HG03342 (cell line): ENCODE measurements at regions not wholly inside any gene's neighbourhood (a gene's known extent, or its start where the extent isn't known, plus 50 kb on each side); places are given as distances from the start of the nearest gene placed in this dataset.

ENCODE experiments used
- ATAC-seq: cut with Tn5 transposase; IDR thresholded peaks from one replicate; pipeline ENCODE4 v1.9.1; 2021; ENCODE audit warnings: mild to moderate bottlenecking, moderate library complexity; ENCODE audit not compliant: unreplicated experiment

- ATAC-seq, result no peak
These were observed 288.9 kb upstream of the KLF6 start for GRCh38 chr10:4073912-4074311.

GRCh38 chr10:4070921-4071660, 286.1 kb upstream of the KLF6 start:
- no peak for ATAC-seq

DNA sequence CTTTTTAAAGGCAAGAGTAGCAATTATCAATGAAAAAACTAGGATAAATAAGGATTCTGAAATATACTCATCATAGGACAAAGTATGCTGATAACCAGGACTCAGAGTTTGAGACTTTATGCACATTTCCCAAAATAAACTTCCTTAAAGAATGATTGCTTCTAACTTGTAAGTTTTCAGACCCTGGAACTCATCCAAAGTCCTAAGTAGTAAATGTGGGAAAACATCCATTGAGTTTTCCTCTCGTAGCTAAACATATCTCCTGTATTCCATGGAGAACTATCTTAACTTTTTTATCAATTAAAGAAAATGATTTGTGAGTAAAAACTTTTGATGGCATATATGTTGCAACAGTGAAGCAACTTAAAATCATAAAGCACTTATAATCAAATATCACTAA, 285.2 kb upstream of the KLF6 start:
- ATAC-seq, result no peak

GRCh38 chr10:4069491-4069890, 284.5 kb upstream of the KLF6 start:
- ATAC-seq, result no peak

- ATAC-seq, result no peak
These were observed 283.6 kb upstream of the KLF6 start for GRCh38 chr10:4068629-4069028.

- peak; percentile 20 for ATAC-seq
These were observed 283.0 kb upstream of the KLF6 start for GRCh38 chr10:4067931-4068561.

DNA sequence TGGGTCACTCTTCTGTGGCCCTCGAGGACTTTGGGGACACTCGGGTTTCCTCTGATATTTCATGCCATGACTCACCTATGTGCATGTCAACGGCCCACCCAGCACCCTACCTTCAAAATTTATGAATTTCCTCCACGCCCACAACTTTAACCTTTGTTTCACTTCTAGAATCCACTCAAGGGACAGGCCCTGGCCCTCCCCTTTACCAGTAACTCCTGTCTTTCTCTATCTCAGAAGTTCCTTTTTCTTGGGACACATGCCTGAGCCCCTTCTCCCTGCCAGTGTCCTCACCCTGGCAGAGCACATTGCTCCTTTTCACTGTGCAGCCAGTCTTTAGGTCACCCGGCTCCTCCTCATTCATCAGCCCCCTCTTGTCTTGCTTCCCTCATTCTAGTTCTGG, 282.5 kb upstream of the KLF6 start:
- ATAC-seq, result peak; percentile 66

- ATAC-seq, result no peak
These were observed 281.8 kb upstream of the KLF6 start for GRCh38 chr10:4066581-4067390.

GRCh38 chr10:4064489-4064888, 279.5 kb upstream of the KLF6 start:
- ATAC-seq, result no peak

DNA sequence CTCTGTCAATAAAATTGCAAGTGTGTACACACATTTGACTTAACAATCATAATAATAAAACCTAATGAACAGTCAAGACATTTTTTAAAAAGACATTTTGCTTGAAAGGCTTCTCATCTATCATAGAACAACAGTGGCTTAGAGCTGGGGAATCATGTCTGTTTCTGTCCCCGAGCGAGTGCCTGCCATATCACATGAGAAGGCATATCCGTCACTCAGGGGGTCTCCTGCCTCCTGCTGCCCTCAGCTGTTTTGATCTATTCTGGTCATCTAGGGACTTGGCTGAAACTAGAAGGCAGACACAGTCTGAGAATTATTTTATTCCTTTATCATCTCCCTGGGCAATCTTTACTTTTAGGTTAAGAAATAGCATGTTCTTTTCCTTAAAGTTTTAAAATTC, 278.7 kb upstream of the KLF6 start:
- no peak for ATAC-seq

GRCh38 chr10:4062751-4063150, 277.7 kb upstream of the KLF6 start:
- ATAC-seq, result no peak

- ATAC-seq, result no peak
These were observed 277.1 kb upstream of the KLF6 start for GRCh38 chr10:4062072-4062471.

DNA sequence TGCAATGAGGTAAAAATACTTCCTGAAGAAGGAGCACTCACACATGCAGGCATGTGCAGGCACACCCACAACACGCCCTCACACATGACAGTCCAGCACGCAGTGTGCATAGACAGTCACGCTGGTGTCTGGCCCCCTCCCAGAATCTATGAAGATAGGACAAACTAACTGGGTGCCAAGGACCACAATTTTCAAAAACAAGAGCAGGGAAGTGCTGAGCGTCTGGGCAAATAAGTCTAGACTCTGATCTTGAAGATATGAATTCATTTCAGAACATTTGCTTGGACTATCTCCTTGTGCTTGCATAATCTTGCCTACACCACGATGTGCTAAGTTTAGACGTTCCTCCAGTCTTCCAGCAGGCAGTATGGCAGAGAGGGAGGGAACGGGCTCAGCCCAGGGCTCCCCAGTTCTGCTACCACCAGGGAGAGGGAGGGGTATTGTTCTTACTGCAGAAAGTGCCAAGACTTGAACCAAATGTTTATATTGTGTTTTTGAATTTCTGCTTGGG, 276.5 kb upstream of the KLF6 start:
- ATAC-seq, result no peak

- ATAC-seq, result no peak
These were observed 274.6 kb upstream of the KLF6 start for GRCh38 chr10:4059471-4060138.

DNA sequence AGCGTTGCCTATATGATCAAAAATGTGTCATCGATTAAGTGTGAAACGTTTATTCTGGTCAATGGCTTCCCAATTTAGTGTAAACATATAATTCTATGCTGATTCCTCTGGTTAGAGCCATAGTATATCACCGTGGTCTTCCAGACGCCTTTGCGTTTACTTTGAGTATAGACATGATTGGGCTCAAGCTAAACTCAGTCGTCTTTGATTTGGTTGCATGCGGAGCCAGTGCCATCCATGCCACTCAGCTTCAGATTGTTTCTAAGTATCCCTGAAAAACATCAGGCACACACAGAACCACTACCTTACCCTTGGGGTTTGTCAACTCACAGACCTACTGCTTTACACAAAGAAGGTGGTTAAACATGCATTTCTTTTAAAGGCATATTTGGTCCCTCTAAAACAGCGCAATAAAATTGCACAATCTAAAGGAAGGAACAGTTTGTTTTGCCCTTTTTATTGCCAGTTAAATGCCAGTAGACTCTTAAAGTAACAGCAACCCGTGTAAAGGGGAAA, 273.6 kb upstream of the KLF6 start:
- no peak for ATAC-seq

DNA sequence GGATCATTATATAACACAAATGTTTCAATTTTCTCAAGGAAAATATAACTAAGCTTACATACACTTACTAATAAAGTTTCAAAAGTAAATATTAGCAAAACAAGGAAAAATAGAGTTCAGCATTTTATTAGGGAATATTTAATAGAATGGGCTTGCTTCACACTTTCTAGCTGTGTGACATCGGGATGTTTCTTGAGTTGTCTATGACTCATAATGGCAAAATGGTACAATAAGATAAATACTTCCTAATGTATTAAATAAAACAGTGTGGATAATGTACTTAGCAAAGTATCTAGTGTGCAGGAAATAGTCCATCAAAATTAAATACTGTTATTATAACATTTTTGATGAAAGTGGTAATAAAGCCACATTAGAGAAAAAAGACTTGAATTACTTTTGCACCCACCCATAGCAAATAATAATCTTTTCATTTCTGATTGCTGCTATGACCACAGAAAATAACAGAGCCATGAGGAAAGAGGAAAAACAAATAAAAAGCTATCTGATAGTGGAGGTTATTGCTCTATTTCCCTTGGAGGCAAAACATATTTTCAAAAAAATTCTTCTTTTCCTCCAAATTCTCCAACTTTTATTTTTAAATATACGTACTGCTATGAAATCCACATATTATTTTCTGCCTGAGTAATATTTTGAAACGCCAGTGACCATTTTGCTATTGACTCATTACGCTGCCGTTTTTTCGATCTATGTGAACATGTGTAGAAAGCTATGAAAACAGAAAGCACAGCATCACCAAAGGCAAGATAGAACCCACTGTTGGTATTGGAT, 272.9 kb upstream of the KLF6 start:
- ATAC-seq, result no peak

GRCh38 chr10:4057021-4057420, 272.0 kb upstream of the KLF6 start:
- no peak for ATAC-seq

- ATAC-seq, result no peak
These were observed 269.8 kb upstream of the KLF6 start for GRCh38 chr10:4054656-4055435.

GRCh38 chr10:4053940-4054339, 268.9 kb upstream of the KLF6 start:
- no peak for ATAC-seq
